ENCODE measurements at regions not wholly inside any gene's neighbourhood (a gene's known extent, or its start where the extent isn't known, plus 50 kb on each side); places are given as distances from the start of the nearest gene placed in this dataset.
"Not testable (repeated sequence)": the region's sequence is repeated elsewhere in the genome, so short reads cannot be mapped to it uniquely, and the experiment has no call there.

DNA sequence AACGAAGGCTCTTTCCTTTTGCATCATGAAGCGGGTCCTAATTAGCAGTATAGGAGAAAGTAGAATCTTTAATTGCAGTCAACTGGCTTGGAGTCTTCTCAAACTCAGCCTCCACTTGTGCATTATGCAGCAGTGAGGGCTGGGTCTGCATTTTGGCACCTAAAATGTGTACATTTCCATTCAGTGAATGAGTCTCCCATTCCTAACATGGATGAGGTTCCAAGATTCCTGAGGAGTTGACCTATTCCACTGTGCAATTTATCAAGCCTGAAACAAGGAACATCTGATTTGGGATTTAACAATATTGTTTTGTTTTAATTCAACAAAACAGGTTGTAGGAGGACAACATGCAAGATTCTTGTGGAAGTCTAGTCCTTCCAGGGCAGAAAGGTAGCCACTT, 171.8 kb upstream of the S1PR3 start:
- intact Hi-C loops (cut with DNase I, micrococcal nuclease) = no loop called here
- DNase-seq (no peak), ATAC-seq (no peak)

DNA sequence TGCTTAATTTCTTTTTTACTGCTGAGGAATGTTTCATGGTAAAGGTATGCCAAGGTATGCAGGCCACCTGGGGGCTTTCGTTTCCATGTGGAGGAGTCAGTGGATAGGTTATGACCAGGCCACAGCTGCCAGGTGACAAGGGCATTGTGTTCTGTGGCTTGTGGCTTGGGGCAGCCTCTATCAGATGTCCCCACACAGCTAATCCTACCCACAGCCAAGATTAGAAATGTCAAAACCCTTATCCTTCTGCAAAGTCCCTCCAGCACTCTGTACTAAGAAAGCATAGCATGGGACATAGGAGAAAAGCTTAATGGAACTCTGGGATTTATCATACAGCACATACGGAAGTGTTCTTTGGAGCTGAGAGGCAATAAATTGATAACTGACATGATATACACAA, 171.2 kb upstream of the S1PR3 start:
- DNase-seq (no peak), ATAC-seq (no peak)
- intact Hi-C loops (cut with DNase I, micrococcal nuclease) = no loop called here

DNA sequence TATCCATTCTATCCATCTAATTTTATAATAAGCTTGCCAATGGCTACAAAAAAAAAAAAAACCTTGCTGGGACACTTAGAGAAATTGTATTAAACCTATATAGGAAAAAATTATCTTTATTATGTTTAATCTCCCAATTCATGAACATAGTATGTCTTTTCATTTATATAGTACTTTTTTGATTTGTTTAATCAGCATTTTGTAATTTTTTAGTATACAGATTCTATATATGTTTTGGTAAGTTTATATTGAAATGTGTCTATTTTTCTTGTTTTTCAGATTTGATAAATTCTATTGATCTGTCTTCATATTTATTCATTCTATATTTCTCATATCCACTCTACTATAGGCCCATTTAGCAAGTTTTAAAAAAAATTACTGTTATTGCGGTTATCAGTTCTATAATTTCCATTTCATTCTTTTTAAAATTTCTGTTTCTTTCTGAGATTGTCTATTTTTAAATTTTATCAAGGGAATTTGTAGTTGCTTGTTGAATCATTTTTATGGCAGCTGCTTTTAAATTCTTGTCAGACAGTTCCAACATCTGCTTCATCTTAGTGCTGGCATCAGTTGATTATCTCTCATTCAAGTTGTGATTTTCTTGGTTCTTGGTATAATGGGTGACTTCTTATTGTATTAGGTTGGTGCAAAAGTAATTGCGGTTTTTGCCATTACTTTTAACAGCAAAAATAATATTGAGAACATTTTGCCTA, 170.1 kb upstream of the S1PR3 start:
- ATAC-seq = no peak
- intact Hi-C loops (cut with DNase I, micrococcal nuclease) = no loop called here
- no peak for DNase-seq

DNA sequence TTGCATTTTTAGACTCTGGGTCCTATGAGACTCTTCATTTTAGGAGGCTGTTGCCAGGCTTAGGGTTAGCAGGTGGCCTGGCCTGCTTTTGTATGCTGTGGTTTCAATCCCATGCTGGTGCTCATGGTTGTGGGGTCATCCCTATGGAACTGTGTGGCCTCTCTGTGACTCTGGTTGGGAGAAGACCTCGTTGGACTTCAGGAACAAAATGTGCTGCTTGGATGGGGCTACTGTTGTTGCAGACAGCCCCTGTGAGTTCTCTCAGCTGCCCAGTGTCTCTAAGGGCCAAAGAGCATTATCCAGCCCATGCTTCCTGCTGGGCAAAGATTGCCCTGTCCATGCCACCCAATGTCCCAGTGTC, 169.5 kb upstream of the S1PR3 start:
- intact Hi-C loops (cut with DNase I, micrococcal nuclease) = no loop called here
- DNase-seq (no peak), ATAC-seq (no peak)

DNA sequence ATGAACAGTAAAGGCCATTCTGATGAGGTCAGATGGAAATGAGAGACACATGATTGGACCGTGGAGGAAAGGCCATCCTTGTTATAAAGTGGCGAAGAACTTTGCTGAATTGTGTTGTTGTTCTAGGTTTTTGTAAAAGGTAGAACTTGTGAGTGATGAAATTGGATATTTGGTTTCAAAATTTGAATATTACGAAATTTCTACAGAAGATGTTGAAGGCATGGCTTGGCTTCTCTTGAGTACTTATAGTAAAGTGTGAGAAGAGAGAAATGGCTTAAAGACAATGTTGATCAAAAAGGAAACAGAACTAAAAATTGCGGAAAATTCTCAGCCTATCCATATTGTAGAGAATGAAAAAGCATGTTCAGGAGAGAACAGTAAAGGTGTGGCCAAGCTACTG, 166.6 kb upstream of the S1PR3 start:
- ATAC-seq (no peak), DNase-seq (no peak)
- intact Hi-C loops (cut with DNase I, micrococcal nuclease) = no loop called here

DNA sequence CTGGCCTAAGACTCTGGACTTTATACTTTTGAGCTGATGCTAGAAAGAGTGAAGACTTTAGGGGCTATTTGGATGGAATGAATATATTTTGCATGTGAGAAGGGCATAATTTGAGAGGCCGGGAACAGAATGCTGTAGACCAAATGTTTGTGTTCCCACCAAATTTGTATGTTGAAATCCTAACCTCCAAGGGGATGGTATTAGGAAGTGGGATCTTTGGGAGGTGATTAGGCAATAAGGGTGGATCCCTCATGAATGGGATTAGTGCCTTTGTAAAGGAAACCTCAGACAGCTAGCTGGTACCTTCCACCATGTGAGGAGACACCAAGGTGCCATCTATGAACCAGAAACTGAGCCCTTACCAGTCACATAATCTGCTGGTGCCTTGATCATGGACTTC, 165.1 kb upstream of the S1PR3 start:
- DNase-seq (no peak), ATAC-seq (no peak)
- intact Hi-C loops (cut with DNase I, micrococcal nuclease) = no loop called here

DNA sequence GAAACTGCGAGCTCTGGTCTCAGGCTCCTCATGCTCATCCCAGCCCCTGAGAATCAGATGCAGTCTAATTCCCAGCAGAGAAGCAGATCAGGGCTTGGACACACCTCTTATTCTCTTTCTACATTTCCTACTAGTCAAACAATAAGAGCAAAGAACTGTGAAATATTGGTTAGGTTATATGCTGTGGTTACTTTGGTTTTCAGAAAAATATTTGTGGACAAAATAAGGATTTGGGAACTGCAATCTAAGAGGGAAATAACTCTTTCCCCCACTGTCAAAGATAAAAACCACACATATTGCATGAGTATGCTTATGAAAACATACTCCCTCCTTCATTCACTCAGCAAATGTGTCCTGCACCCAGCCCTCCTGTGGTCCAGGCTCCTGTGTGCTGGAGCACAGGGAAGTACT, 164.5 kb upstream of the S1PR3 start:
- ATAC-seq = no peak
- intact Hi-C loops (cut with DNase I, micrococcal nuclease) = no loop called here

DNA sequence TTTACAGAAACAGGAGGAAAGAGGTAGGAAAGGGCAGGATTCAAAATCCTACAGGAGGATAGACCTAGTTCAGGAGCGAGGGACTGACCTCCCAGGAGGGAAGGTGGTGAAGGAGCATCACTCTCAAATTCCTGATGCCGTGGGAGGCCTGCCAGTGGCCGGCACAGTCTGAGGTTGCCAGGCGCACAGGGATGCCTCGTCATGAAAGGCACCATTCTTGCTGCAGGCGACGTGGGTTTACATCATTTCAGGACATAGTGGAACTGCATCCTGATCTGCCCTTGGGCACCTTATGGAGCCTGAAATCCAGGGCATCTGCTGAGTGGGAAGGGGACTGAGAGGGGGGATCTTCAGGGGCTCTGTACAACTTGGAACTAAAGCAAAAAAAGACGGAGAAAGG, 163.2 kb upstream of the S1PR3 start:
- ATAC-seq = no peak
- intact Hi-C loops (cut with DNase I, micrococcal nuclease) = no loop called here
- DNase-seq = no peak

More for the DNA sequence above, 164.5 kb upstream of the S1PR3 start:
- DNase-seq = no peak

DNA sequence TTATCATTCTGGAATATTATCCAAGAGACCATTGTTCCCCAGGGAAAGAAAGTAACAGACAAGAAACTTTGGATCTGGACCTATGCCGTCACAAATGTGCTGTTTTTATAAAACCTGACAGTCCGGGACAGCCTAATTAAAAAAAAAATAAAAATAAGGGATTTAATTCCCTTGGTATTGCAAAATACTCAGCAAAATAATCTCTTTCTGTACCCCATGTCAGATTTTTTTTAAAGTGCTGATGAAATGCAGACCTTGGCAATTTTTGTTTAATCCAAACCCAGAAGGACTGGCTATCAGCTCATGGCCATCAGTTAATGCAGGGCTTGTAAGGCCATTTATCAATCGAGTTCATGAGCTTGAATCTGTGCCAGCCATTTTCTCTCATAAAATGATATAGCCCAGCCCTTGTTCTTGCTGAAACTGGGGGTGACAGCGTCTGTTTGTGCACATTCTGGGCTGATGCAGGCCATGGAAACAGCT, 162.7 kb upstream of the S1PR3 start:
- DNase-seq = no peak
- intact Hi-C loops (cut with DNase I, micrococcal nuclease) = no loop called here
- ATAC-seq = no peak

DNA sequence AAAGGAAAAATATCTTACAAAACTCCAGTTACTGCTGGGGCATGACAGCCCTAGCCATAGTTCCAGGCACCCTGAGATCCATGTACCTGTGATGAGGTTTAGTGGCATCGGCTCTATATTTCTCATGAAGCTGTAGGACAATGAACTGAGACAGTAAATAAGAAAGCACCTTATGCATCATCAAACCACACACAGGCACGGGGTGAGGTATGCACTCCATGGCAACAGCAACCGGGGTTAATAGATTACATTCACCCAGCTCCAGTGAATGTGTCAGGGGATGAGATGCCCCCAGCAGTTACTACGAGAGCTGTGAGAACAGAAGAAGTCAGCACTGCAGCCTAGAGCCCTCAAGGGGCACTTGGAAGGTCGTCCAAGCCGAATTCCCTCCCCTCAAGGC, 162.0 kb upstream of the S1PR3 start:
- no peak for ATAC-seq
- intact Hi-C loops (cut with DNase I, micrococcal nuclease) = no loop called here
- no peak for DNase-seq

DNA sequence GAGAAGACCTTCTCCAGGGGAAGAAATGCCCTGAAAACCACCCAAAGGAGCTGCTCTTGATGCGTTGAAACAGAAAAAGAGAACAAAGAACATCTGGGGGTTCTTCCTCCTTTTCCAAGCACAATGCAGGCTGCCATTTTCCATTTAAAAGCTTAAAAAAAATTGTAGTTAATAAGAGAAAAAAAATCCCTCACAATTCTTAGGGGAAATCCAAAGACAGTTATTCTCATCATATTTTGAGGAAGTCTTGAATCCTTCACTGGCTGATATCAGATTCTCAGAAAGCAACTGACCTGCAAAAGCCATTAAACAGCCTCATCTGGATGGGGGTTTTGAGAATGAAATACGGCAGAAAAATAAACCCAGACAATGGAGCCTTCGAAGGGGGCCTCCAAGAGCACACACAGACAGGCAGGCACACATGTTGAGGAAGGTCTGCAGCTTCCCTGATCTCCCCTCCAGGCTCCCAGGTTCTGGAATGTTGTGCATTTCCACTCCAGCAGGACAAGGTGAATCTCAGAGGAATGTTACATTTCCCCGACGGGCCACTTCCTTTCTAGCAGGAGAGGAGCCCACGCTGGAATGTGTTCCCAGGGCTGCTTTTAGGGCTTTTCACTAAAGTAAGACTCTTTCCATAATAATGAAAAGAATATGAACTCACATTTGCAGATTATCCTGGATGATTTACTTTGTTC, 159.4 kb upstream of the S1PR3 start:
- DNase-seq = no peak
- ATAC-seq = no peak
- intact Hi-C loops (cut with DNase I, micrococcal nuclease) = no loop called here

DNA sequence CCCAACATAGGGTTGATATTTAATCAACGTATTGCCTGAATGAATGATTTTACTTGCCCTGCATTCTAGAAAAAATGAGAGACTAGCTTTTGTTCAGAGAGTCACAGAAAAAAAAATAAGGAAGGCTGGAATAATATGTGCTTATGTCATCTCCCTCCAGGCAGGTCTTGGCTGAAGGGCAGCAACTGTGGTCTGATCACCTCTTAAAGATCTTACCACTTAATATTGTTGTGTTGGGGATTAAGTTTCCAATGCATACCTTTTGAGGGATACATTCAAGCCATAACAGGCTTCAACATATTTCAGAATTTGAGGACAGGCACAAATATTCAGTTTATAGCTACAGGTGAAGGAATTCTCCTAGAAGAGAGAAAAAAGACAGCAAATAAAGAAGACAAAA, 157.3 kb upstream of the S1PR3 start:
- no peak for ATAC-seq
- no peak for DNase-seq
- intact Hi-C loops (cut with DNase I, micrococcal nuclease) = no loop called here

DNA sequence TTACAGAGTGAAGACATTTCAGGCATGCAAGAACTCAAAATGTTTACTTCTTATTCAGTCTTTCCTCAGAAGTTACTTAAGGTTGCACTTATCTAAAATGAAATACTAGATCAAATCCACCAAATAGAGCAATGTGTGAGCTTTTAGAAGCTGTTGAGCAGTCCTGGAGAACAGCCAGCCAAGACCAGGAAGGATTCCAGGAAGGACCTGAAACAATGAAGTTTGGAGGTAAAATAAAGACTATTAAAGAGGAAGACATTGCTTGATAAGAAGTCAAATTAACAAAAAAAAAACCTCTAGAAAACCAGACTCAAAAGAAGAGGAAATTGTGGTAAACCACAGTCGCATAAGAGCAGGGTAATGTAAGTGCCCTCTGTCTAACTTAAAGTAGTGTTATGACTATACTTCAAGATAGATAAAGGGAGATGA, 156.2 kb upstream of the S1PR3 start:
- ATAC-seq (no peak), DNase-seq (no peak)
- intact Hi-C loops (cut with DNase I, micrococcal nuclease) = no loop called here

DNA sequence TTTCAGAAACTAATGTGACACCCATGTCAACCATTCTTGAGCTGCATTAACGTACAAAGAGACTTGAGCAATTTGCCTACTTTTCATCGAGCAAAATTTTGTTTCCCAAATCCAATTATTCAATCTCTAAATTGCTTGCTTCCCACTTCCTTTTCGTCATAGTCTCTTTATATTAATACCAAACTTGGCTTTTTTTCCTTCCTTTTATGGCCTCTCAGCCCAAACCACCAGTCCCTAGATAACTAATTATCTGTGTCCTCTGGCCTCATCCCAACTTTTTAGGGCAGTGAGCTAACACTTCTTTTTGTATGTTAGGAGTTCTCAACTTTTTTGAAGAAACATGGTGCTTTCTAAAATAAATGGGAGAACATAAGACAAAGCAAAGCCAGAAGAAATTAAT, 155.5 kb upstream of the S1PR3 start:
- ATAC-seq = no peak

DNA sequence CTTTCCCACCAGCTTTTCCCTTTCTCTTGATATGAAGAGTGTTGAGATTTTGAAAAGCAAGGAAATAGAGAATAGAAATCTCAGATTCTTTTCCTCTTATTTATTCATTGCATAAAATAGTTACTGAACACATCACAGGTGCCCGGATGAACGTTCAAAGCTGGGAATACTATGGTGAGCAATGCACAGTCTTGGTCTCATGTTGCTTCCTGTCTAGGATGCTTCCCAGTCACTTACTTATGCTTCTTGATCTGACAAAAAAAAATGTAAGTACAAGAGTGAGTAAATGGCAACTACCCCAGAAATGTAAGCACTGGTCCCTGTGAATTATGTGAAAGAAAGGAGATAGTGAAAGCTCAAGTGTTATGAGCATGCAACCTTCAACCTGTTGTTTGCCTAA, 153.5 kb upstream of the S1PR3 start:
- intact Hi-C loops (cut with DNase I, micrococcal nuclease) = no loop called here
- ATAC-seq (no peak), DNase-seq (no peak)

More for the DNA sequence above, 155.5 kb upstream of the S1PR3 start:
- intact Hi-C loops (cut with DNase I, micrococcal nuclease) = no loop called here
- no peak for DNase-seq

DNA sequence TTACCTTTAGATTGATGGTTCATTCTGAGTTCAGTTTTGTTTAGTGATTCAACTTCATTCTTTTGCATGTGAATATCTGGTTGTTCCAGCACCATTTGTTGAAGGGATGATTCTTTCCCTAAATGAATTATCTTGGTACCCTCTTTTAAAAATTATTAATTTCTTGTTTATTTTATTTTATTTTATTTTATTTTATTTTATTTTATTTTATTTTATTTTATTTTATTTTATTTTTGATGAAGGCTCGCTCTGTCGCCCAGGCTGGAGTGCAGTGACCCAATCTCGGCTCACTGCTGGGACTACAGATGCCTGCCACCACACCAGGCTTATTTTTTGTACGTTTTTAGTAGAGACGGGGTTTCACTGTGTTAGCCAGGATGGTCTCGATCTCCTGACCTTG, 141.4 kb upstream of the S1PR3 start:
- DNase-seq; intact Hi-C loops (cut with DNase I, micrococcal nuclease); ATAC-seq: not testable (repeated sequence)

DNA sequence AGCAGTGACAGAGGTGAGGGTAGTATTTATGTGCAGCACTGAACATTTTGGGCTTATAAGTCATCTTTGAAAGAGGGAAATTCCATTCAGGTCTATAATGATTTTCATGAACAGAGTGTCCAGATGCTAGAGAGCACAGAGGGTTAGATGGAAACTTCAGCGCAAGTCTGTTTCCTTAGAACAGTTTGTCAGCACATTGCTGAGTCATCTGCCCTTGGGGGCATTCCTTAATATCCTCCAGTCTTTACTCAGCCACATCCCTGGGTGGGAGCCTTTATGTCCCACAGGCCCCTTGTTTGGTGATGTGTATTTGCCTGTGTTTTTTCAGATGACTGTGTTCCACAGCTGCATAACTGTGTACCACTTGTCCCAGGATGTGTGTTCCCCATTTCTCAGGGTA, 138.5 kb upstream of the S1PR3 start:
- no peak for DNase-seq
- no peak for ATAC-seq
- intact Hi-C loops (cut with DNase I, micrococcal nuclease) = no loop called here

DNA sequence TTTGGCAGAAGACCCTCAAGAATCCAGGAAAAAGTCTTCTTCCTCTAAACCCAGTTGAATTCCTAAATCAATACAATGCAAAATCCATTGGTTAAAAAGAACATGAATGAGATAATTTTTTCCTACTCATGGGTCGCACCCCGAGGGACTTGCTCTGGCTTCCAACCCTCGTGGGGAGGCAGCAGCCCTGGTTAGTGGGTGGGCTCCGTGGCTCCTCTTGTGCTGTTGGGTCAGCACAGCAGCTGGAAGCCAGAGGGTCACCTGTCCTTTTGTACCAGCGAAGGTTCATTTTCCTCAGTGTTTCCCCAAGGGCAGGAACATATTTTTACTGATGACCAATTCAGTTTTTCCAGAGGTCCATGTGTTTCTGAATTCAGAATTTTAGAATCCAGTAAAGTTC, 120.6 kb upstream of the S1PR3 start:
- intact Hi-C loops (cut with DNase I, micrococcal nuclease) = no loop called here

DNA sequence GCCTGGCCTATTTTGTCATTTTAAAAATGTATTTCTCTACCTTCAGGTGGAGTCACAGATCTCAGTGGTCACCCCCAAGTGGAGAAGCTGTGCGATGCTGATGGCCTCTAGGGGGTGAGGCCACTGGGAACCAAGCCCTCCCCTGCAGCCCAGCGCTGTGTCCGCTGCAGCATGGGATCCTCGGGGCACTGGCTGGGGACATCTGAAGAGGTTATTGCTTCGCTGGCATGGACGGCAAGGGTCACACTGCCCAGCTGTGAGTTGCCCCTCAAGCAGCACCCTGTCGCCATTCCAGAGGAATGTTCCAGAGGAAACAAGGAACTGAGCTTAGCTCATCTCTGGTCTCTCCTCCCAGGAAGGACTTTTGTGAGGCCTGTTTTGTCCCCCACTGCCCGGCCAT, 119.6 kb upstream of the S1PR3 start:
- DNase-seq = no peak
- no peak for ATAC-seq
- intact Hi-C loops (cut with DNase I, micrococcal nuclease) = no loop called here

More for the DNA sequence above, 120.6 kb upstream of the S1PR3 start:
- DNase-seq (no peak), ATAC-seq (no peak)

DNA sequence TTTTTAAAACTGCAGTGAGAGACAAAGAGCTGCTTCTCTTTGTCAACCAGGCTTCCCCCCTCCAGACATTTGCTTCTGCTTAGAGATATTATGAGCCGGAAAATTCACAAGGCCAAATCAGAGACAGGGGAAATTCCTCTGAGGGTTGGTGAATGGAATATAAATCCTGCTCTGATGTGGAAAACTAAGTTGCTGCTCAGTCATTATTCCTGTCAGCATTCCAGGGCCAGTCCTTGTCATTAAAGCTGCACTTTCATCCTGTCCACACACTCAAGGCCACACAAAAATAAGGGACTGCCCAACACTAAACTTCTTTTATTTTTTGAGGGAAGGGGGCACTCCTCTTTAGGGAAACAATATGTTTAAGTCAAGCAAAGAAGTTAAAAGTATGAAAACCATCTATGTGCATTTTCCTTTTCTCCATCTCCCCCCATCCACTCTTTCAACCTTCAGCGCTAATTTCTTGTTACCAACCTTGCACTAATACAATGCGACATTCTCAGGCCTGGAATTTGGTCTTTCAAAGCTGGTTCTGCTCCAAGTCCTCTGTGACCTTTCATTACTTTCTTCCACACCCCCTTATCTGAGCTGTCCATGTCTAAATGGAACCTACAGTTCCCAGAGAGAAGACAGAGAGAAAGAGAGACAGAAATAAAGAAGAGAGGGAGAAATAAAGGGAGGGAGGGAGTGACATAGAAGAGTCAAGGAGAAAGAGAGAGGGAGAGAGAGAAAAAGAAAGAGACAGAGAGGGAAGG, 118.9 kb upstream of the S1PR3 start:
- ATAC-seq (no peak), DNase-seq (no peak)
- intact Hi-C loops (cut with DNase I, micrococcal nuclease) = no loop called here
